HepG2 (cell line): ENCODE measurements at regions not wholly inside any gene's neighbourhood (a gene's known extent, or its start where the extent isn't known, plus 50 kb on each side); places are given as distances from the start of the nearest gene placed in this dataset.

Experiments used
- HNRNPLL ChIP-seq: fragments of 200-400 bp; formaldehyde crosslinking; IDR thresholded peaks from 2 replicates; pipeline ENCODE4 v1.6.1; 2017; ENCODE audit warnings: mild to moderate bottlenecking, low read depth, low read length; ENCODE audit not compliant: poor library complexity, severe bottlenecking
- PCBP2 ChIP-seq: fragments of 200-400 bp; formaldehyde crosslinking; optimal IDR thresholded peaks from 2 replicates; pipeline ENCODE3; 2018; ENCODE audit warnings: low read length, low read depth; ENCODE audit not compliant: poor library complexity, severe bottlenecking
- PLRG1 ChIP-seq: fragments of 450-650 bp; conservative IDR thresholded peaks from 2 replicates; pipeline ENCODE4 v1.6.1; 2016
- REST ChIP-seq, 2 experiments: IDR thresholded peaks; 2 replicates each; pipeline ENCODE4 v1.6.1; 2011 to 2012; ENCODE audit warnings: low read length in 2 of 2, borderline replicate concordance in 1 of 2, low read depth in 1 of 2, mild to moderate bottlenecking in 1 of 2, moderate library complexity in 1 of 2
- SNAPC4 ChIP-seq: sonication (generic); formaldehyde crosslinking; IDR thresholded peaks from 2 replicates; pipeline ENCODE4 v1.4.0; 2020; ENCODE audit warnings: mild to moderate bottlenecking, missing genetic modification reagents
- ZBTB25 ChIP-seq: IDR thresholded peaks from 2 replicates; pipeline ENCODE4 v1.6.1; 2018; ENCODE audit warnings: missing genetic modification reagents
- ZFP1 ChIP-seq: IDR thresholded peaks from 2 replicates; pipeline ENCODE4 v1.6.1; 2016
- ZNF101 ChIP-seq: sonication (generic); formaldehyde crosslinking; IDR thresholded peaks from 2 replicates; pipeline ENCODE4 v1.4.0; 2020; ENCODE audit warnings: mild to moderate bottlenecking, low read depth, missing genetic modification reagents, borderline replicate concordance
- ZNF615 ChIP-seq: sonication (generic); formaldehyde crosslinking; IDR thresholded peaks from 2 replicates; pipeline ENCODE4 v1.5.0; 2020; ENCODE audit warnings: mild to moderate bottlenecking, missing genetic modification reagents, borderline replicate concordance

- TF ChIP-seq ZBTB25 (CRISPR knock-in tag) (no peak), SNAPC4 (CRISPR knock-in tag) (no peak), PCBP2 (no peak), ZNF101 (CRISPR knock-in tag) (no peak), HNRNPLL (no peak), ZFP1 (CRISPR knock-in tag) (no peak), PLRG1 (no peak), ZNF615 (CRISPR knock-in tag) (no peak), REST (IDR thresholded peaks at IDR 0.05; ENCODE audit: borderline replicate concordance in 1 of 2, low read depth in 1 of 2, low read length in 2 of 2) (no peak)
Observed at GRCh38 chrX:109920868-109921267, 82.0 kb upstream of the TMEM164 start (continued).
